ENCODE measurements at regions not wholly inside any gene's neighbourhood (a gene's known extent, or its start where the extent isn't known, plus 50 kb on each side); places are given as distances from the start of the nearest gene placed in this dataset.

DNA sequence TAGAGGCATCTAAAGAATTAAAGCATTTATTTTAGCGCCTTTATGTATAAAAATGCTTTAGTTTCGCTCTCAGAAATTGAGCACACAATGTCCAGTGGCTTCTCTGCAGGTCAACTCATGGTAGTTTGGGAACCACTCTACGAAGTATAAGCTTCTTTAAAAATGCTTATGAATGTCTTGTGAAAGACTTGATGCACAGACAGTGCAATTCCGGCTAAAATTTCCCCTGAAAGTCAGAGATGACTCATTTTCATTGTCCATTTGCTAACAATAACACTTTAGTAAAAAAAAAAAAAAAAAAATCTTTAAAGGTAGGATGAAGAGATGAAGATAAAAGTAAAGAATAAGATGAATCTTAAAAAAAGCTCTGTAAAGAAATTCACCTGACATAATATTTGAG, 117.2 kb downstream of the PDHA2 start (continued):
- TF ChIP-seq, protein P1, sequence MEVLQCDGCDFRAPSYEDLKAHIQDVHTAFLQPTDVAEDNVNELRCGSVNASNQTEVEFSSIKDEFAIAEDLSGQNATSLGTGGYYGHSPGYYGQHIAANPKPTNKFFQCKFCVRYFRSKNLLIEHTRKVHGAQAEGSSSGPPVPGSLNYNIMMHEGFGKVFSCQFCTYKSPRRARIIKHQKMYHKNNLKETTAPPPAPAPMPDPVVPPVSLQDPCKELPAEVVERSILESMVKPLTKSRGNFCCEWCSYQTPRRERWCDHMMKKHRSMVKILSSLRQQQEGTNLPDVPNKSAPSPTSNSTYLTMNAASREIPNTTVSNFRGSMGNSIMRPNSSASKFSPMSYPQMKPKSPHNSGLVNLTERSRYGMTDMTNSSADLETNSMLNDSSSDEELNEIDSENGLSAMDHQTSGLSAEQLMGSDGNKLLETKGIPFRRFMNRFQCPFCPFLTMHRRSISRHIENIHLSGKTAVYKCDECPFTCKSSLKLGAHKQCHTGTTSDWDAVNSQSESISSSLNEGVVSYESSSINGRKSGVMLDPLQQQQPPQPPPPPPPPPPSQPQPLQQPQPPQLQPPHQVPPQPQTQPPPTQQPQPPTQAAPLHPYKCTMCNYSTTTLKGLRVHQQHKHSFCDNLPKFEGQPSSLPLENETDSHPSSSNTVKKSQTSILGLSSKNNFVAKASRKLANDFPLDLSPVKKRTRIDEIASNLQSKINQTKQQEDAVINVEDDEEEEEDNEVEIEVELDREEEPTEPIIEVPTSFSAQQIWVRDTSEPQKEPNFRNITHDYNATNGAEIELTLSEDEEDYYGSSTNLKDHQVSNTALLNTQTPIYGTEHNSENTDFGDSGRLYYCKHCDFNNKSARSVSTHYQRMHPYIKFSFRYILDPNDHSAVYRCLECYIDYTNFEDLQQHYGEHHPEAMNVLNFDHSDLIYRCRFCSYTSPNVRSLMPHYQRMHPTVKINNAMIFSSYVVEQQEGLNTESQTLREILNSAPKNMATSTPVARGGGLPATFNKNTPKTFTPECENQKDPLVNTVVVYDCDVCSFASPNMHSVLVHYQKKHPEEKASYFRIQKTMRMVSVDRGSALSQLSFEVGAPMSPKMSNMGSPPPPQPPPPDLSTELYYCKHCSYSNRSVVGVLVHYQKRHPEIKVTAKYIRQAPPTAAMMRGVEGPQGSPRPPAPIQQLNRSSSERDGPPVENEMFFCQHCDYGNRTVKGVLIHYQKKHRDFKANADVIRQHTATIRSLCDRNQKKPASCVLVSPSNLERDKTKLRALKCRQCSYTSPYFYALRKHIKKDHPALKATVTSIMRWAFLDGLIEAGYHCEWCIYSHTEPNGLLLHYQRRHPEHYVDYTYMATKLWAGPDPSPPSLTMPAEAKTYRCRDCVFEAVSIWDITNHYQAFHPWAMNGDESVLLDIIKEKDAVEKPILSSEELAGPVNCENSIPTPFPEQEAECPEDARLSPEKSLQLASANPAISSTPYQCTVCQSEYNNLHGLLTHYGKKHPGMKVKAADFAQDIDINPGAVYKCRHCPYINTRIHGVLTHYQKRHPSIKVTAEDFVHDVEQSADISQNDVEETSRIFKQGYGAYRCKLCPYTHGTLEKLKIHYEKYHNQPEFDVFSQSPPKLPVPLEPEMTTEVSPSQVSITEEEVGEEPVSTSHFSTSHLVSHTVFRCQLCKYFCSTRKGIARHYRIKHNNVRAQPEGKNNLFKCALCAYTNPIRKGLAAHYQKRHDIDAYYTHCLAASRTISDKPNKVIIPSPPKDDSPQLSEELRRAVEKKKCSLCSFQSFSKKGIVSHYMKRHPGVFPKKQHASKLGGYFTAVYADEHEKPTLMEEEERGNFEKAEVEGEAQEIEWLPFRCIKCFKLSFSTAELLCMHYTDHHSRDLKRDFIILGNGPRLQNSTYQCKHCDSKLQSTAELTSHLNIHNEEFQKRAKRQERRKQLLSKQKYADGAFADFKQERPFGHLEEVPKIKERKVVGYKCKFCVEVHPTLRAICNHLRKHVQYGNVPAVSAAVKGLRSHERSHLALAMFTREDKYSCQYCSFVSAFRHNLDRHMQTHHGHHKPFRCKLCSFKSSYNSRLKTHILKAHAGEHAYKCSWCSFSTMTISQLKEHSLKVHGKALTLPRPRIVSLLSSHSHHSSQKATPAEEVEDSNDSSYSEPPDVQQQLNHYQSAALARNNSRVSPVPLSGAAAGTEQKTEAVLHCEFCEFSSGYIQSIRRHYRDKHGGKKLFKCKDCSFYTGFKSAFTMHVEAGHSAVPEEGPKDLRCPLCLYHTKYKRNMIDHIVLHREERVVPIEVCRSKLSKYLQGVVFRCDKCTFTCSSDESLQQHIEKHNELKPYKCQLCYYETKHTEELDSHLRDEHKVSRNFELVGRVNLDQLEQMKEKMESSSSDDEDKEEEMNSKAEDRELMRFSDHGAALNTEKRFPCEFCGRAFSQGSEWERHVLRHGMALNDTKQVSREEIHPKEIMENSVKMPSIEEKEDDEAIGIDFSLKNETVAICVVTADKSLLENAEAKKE (CRISPR knock-in tag; IDR thresholded peaks at IDR 0.05): no peak
- TF ChIP-seq, protein P2, sequence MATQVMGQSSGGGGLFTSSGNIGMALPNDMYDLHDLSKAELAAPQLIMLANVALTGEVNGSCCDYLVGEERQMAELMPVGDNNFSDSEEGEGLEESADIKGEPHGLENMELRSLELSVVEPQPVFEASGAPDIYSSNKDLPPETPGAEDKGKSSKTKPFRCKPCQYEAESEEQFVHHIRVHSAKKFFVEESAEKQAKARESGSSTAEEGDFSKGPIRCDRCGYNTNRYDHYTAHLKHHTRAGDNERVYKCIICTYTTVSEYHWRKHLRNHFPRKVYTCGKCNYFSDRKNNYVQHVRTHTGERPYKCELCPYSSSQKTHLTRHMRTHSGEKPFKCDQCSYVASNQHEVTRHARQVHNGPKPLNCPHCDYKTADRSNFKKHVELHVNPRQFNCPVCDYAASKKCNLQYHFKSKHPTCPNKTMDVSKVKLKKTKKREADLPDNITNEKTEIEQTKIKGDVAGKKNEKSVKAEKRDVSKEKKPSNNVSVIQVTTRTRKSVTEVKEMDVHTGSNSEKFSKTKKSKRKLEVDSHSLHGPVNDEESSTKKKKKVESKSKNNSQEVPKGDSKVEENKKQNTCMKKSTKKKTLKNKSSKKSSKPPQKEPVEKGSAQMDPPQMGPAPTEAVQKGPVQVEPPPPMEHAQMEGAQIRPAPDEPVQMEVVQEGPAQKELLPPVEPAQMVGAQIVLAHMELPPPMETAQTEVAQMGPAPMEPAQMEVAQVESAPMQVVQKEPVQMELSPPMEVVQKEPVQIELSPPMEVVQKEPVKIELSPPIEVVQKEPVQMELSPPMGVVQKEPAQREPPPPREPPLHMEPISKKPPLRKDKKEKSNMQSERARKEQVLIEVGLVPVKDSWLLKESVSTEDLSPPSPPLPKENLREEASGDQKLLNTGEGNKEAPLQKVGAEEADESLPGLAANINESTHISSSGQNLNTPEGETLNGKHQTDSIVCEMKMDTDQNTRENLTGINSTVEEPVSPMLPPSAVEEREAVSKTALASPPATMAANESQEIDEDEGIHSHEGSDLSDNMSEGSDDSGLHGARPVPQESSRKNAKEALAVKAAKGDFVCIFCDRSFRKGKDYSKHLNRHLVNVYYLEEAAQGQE (IDR thresholded peaks at IDR 0.05; ENCODE audit: unreplicated experiment): no peak
- no peak for TF ChIP-seq EZH2phosphoT487 (IDR thresholded peaks at IDR 0.05; ENCODE audit: unreplicated experiment)

- peaks cover 5% of the 10 kb centered on the region; the same call in 1 of the 3 replicates for H3K9me3 Mint-ChIP-seq
- no peak for ATAC-seq
- no peaks in the 10 kb centered on the region for H3K27me3 ChIP-seq (ENCODE audit: insufficient read depth)
- H3K9me2 ChIP-seq (ENCODE audit: insufficient read depth): peaks cover 13% of the 10 kb centered on the region; the same call in 1 of the 2 replicates
- H3K27ac Mint-ChIP-seq: no peak overlapping the region
- H3K36me3 Mint-ChIP-seq (ENCODE audit: low read depth): peaks cover 7% of the 10 kb centered on the region; the same call in 1 of the 3 replicates
- H3K4me3 Mint-ChIP-seq: no peak overlapping the region
- H3K4me3 ChIP-seq: no peak overlapping the region
- H3K4me2 ChIP-seq: no peak overlapping the region
- H3K4me1 ChIP-seq (ENCODE audit: insufficient read depth): no peaks in the 10 kb centered on the region
- H3K27ac ChIP-seq (ENCODE audit: low read depth): no peak overlapping the region
- H3K79me2 ChIP-seq (replicated peaks; ENCODE audit: insufficient read depth): no peaks in the 10 kb centered on the region
- DNase-seq (ENCODE audit: low spot score): no peak
- no peak overlapping the region for H2AFZ ChIP-seq
- no peaks in the 10 kb centered on the region for H3K36me3 ChIP-seq (ENCODE audit: insufficient read depth)
- H3K27me3 Mint-ChIP-seq (ENCODE audit: insufficient read depth, low read depth, poor library complexity): no peaks in the 10 kb centered on the region
- H3F3A ChIP-seq (replicated peaks; ENCODE audit: low read depth): no peaks in the 10 kb centered on the region
- H3K4me1 Mint-ChIP-seq: peaks cover 2% of the 10 kb centered on the region; the same call in 2 of the 3 replicates
- no peaks in the 10 kb centered on the region for H4K20me1 ChIP-seq (replicated peaks; ENCODE audit: insufficient read depth)
- TF ChIP-seq STAT1 (IDR thresholded peaks at IDR 0.05; ENCODE audit: unreplicated experiment) (no peak), CREB1 (CRISPR knock-in tag; IDR thresholded peaks at IDR 0.05; ENCODE audit: low read depth) (no peak), EZH2 (IDR thresholded peaks at IDR 0.05; ENCODE audit: low read depth, unreplicated experiment) (no peak), POLR2AphosphoS5 (IDR thresholded peaks at IDR 0.05; ENCODE audit: low read depth) (no peak), JUNB (IDR thresholded peaks at IDR 0.05; ENCODE audit: unreplicated experiment) (no peak), ZNF331 (CRISPR knock-in tag; IDR thresholded peaks at IDR 0.05; ENCODE audit: low read depth) (no peak), EZH2phosphoT487 (IDR thresholded peaks at IDR 0.05; ENCODE audit: unreplicated experiment) (no peak)
- TF ChIP-seq, protein P2 (IDR thresholded peaks at IDR 0.05; ENCODE audit: unreplicated experiment): no peak
- TF ChIP-seq, protein P3, sequence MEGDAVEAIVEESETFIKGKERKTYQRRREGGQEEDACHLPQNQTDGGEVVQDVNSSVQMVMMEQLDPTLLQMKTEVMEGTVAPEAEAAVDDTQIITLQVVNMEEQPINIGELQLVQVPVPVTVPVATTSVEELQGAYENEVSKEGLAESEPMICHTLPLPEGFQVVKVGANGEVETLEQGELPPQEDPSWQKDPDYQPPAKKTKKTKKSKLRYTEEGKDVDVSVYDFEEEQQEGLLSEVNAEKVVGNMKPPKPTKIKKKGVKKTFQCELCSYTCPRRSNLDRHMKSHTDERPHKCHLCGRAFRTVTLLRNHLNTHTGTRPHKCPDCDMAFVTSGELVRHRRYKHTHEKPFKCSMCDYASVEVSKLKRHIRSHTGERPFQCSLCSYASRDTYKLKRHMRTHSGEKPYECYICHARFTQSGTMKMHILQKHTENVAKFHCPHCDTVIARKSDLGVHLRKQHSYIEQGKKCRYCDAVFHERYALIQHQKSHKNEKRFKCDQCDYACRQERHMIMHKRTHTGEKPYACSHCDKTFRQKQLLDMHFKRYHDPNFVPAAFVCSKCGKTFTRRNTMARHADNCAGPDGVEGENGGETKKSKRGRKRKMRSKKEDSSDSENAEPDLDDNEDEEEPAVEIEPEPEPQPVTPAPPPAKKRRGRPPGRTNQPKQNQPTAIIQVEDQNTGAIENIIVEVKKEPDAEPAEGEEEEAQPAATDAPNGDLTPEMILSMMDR (conservative IDR thresholded peaks at IDR 0.05; ENCODE audit: low read depth in 2 of 2): no peak
These were observed 117.9 kb downstream of the PDHA2 start for GRCh38 chr4:95957759-95958158.

Data from GM23338 (cell line).